Mucosa of gallbladder (tissue), 1 donor: ENCODE measurements at regions not wholly inside any gene's neighbourhood (a gene's known extent, or its start where the extent isn't known, plus 50 kb on each side); places are given as distances from the start of the nearest gene placed in this dataset.

Source experiments
- DNase-seq: peaks from one replicate; pipeline ENCODE4 v3.0.0-alpha.2; 2020; ENCODE audit warnings: low spot score
- donor health status: DM: no; HTN: no; CAD: no.

- no peak for DNase-seq
Measured at GRCh38 chrX:124994404-124994803, 325.3 kb upstream of the TEX13C start.

- DNase-seq, result no peak
Measured at GRCh38 chrX:125003746-125004446, 315.8 kb upstream of the TEX13C start.

GRCh38 chrX:125004799-125005198 is 314.9 kb upstream of the TEX13C start:
- DNase-seq, result no peak

- no peak for DNase-seq
Measured at GRCh38 chrX:125005863-125006262, 313.8 kb upstream of the TEX13C start.

GRCh38 chrX:125006704-125007103 is 313.0 kb upstream of the TEX13C start:
- no peak for DNase-seq

- DNase-seq, result no peak
Measured at GRCh38 chrX:125012585-125012984, 307.1 kb upstream of the TEX13C start.

- no peak for DNase-seq
Measured at GRCh38 chrX:125029131-125029530, 290.5 kb upstream of the TEX13C start.
